Panc1 (cell line): ENCODE measurements at regions not wholly inside any gene's neighbourhood (a gene's known extent, or its start where the extent isn't known, plus 50 kb on each side); places are given as distances from the start of the nearest gene placed in this dataset.

ENCODE experiments used
- ATAC-seq: fragments of 200-7000 bp; cut with Tn5 transposase; 2 replicates; pipeline ENCODE4 v1.9.1; 2020; ENCODE audit warnings: mild to moderate bottlenecking, moderate library complexity
- BruUV-seq: library from RNA; stranded (reverse); fragments of 400-500 nt; replicated peaks from 2 replicates; lab custom pipeline; 2021; lab: Mats Ljungman, UMichigan
- CTCF ChIA-PET: fragments of 300-600 bp; sonication (Branson Sonifier 250); formaldehyde crosslinking; loops from one replicate; lab custom pipeline; 2022; ENCODE audit warnings: antibody characterized with exemption; lab: Charles Lee
- POLR2A ChIA-PET: fragments of 300-600 bp; sonication (Branson Sonifier 250); formaldehyde crosslinking; loops from one replicate; lab custom pipeline; 2022; ENCODE audit warnings: antibody characterized with exemption; lab: Charles Lee
- DNase-seq: peaks from one replicate; pipeline ENCODE4 v3.0.0-alpha.2; 2010; ENCODE audit warnings: low read depth, low spot score
- H3K27ac ChIP-seq: 2 replicates; pipeline ENCODE4 v1.5.1; 2011; ENCODE audit warnings: mild to moderate bottlenecking, low read length, inconsistent platforms
- H3K27me3 ChIP-seq: fragments of 200-500 bp; sonication (Bioruptor generic); 2 replicates; pipeline ENCODE4 v1.6.0; 2014; ENCODE audit warnings: low read length, inconsistent platforms; ENCODE audit not compliant: control insufficient read depth, insufficient read depth
- H3K36me3 ChIP-seq: fragments of 200-500 bp; sonication (Bioruptor generic); 2 replicates; pipeline ENCODE4 v1.5.1; 2014; ENCODE audit warnings: inconsistent platforms, mild to moderate bottlenecking, low read length, moderate library complexity; ENCODE audit not compliant: control insufficient read depth, insufficient read depth
- H3K4me1 ChIP-seq: 2 replicates; pipeline ENCODE4 v1.5.1; 2011; ENCODE audit warnings: inconsistent platforms, mild to moderate bottlenecking, low read length, moderate library complexity; ENCODE audit not compliant: control insufficient read depth, insufficient read depth
- H3K4me3 ChIP-seq, 2 experiments: 2 replicates each; pipeline ENCODE4 v1.5.1; 2011 to 2012; ENCODE audit warnings: low read depth in 2 of 2, low read length in 2 of 2, mild to moderate bottlenecking in 2 of 2, inconsistent platforms in 1 of 2, moderate library complexity in 1 of 2
- H3K9me3 ChIP-seq: fragments of 200-500 bp; sonication (Bioruptor generic); 2 replicates; pipeline ENCODE4 v1.5.1; 2014; ENCODE audit warnings: low read depth, mild to moderate bottlenecking, inconsistent platforms, low read length, moderate library complexity; ENCODE audit not compliant: control insufficient read depth, insufficient read depth
- CTCF ChIP-seq: fragments of 450-650 bp; IDR thresholded peaks from 2 replicates; pipeline ENCODE4 v1.5.1; 2017; ENCODE audit warnings: mild to moderate bottlenecking
- POLR2AphosphoS5 ChIP-seq: IDR thresholded peaks from 2 replicates; pipeline ENCODE4 v1.6.1; 2012; ENCODE audit warnings: mild to moderate bottlenecking, low read depth, low read length, moderate library complexity
- REST ChIP-seq, 2 experiments: IDR thresholded peaks; 2 replicates each; pipeline ENCODE4 v1.6.1; 2011 to 2012; ENCODE audit warnings: low read depth in 2 of 2, control low read depth in 1 of 2, low read length in 1 of 2, mild to moderate bottlenecking in 1 of 2, moderate library complexity in 1 of 2; ENCODE audit not compliant: insufficient read depth in 1 of 2
- SIN3A ChIP-seq: IDR thresholded peaks from 2 replicates; pipeline ENCODE4 v1.6.1; 2012; ENCODE audit warnings: low read depth, mild to moderate bottlenecking, low read length, moderate library complexity, borderline replicate concordance; ENCODE audit not compliant: insufficient read depth
- TCF7L2 ChIP-seq: IDR thresholded peaks from 2 replicates; pipeline ENCODE4 v1.6.1; 2011; ENCODE audit warnings: mild to moderate bottlenecking, low read depth, low read length, inconsistent platforms
- in situ Hi-C: cut with HindIII; loops from 2 replicates; pipeline ENCODE4 v1.10.0; 2016; ENCODE audit warnings: low sequenced_read_pairs, low pct_unique_long_range_greater_than_20kb
- intact Hi-C: fragments of 100-400 bp; cut with micrococcal nuclease; formaldehyde crosslinking; loops from one replicate; pipeline ENCODE4 v1.10.0; 2022; ENCODE audit not compliant: unreplicated experiment

- ChIA-PET POLR2A (no interaction called here), CTCF (no interaction called here)
- Histone ChIP-seq H3K27me3 (no peaks in the 10 kb centered on the region), H3K4me1 (no peaks in the 10 kb centered on the region), H3K4me3 (no peak overlapping the region), H3K9me3 (no peaks in the 10 kb centered on the region), H3K27ac (no peak overlapping the region), H3K36me3 (no peaks in the 10 kb centered on the region)
- intact Hi-C loops (no loop called here), in situ Hi-C loops (no loop called here)
- ATAC-seq (no peak), DNase-seq (no peak)
- TF ChIP-seq POLR2AphosphoS5 = no peak
- no peak for TF ChIP-seq REST (IDR thresholded peaks at IDR 0.05; ENCODE audit: insufficient read depth in 1 of 2, low read depth in 2 of 2, low read length in 1 of 2)
- TF ChIP-seq CTCF = no peak
- TF ChIP-seq TCF7L2 = no peak
- TF ChIP-seq SIN3A = no peak
- BruUV-seq = no TSS peak
These were observed 219.3 kb downstream of the C12orf50 start for GRCh38 chr12:87809916-87810315.

- H3K27ac ChIP-seq = no peak overlapping the region
- CTCF ChIA-PET = no interaction called here
These were observed 222.1 kb downstream of the C12orf50 start for GRCh38 chr12:87807086-87807485.

More at GRCh38 chr12:87807086-87807485, 222.1 kb downstream of the C12orf50 start:
- no peaks in the 10 kb centered on the region for H3K36me3 ChIP-seq
- no peak overlapping the region for H3K4me3 ChIP-seq
- H3K4me1 ChIP-seq = no peaks in the 10 kb centered on the region
- TF ChIP-seq TCF7L2 (no peak), POLR2AphosphoS5 (no peak), SIN3A (no peak), REST (IDR thresholded peaks at IDR 0.05; ENCODE audit: insufficient read depth in 1 of 2, low read depth in 2 of 2, low read length in 1 of 2) (no peak), CTCF (no peak)
- DNase-seq = no peak
- POLR2A ChIA-PET = no interaction called here
- no peak for ATAC-seq
- in situ Hi-C loops = no loop called here
- BruUV-seq = no TSS peak
- no peaks in the 10 kb centered on the region for H3K27me3 ChIP-seq
- H3K9me3 ChIP-seq = no peaks in the 10 kb centered on the region
- intact Hi-C loops = no loop called here
